ENCODE measurements at regions not wholly inside any gene's neighbourhood (a gene's known extent, or its start where the extent isn't known, plus 50 kb on each side); places are given as distances from the start of the nearest gene placed in this dataset.

GRCh38 chr2:226669249-226669648 is 130.4 kb downstream of the IRS1 start:
- TF ChIP-seq CTCF (IDR thresholded peaks at IDR 0.05) (no peak), POLR2AphosphoS5 (IDR thresholded peaks at IDR 0.05) (no peak), POLR2A (IDR thresholded peaks at IDR 0.05) (no peak), EP300 (IDR thresholded peaks at IDR 0.05) (no peak)
